ENCODE measurements at regions not wholly inside any gene's neighbourhood (a gene's known extent, or its start where the extent isn't known, plus 50 kb on each side); places are given as distances from the start of the nearest gene placed in this dataset.

GRCh38 chr15:81768773-81769172 lies 277.0 kb downstream of the MEX3B start:
- Histone ChIP-seq H3K9me3 (ENCODE audit: low read depth, low read length) (no peaks in the 10 kb centered on the region), H3K4me3 (no peak overlapping the region), H3K27ac (no peak overlapping the region), H3K9ac (ENCODE audit: insufficient read length) (no peak overlapping the region), H3K36me3 (ENCODE audit: insufficient read depth, low read length) (no peaks in the 10 kb centered on the region)
- TF ChIP-seq FOXP2 (optimal IDR thresholded peaks at IDR 0.05; ENCODE audit: control extremely low read depth, extremely low read length, insufficient read depth): no peak
- TF ChIP-seq POLR2AphosphoS5 (IDR thresholded peaks at IDR 0.05; ENCODE audit: borderline replicate concordance, low read depth, low read length): no peak
- TF ChIP-seq EZH2 (IDR thresholded peaks at IDR 0.05): no peak
- no peak for DNase-seq (ENCODE audit: low read depth, low spot score)

DNA sequence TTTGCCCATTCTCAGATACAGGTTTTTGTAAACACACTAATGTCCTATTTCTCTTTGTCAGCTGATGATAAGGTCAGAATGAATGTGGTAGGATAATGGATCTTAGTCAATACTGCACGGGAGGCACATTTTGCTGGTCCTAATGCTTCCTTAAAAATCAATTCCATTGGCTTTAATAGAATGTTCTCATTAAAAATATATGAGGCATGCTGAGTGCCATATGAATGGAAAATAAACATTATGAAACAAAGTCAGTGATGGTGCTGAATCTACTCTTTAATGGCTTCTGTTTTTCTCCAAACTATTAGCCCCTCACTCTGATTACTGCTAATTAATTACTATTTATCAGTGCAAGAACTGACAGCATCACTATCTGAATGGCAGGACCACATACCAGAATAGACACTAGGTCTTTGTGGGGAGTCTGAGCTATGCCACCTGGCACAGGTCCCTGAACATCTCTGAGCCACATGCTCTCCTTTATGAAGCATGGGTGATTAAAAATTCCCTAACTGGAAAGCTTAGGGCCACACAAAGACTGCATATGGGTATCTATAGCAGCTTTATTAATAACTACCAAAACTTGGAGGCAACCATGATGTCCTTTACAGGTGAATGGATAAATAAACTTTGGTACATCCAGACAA lies 278.9 kb downstream of the MEX3B start:
- Histone ChIP-seq H3K9ac (ENCODE audit: insufficient read length) (no peak overlapping the region), H3K4me3 (no peak overlapping the region), H3K27ac (no peak overlapping the region), H3K9me3 (ENCODE audit: low read depth, low read length) (no peaks in the 10 kb centered on the region), H3K36me3 (ENCODE audit: insufficient read depth, low read length) (no peaks in the 10 kb centered on the region)
- no peak for DNase-seq (ENCODE audit: low read depth, low spot score)
- no peak for TF ChIP-seq FOXP2 (optimal IDR thresholded peaks at IDR 0.05; ENCODE audit: control extremely low read depth, extremely low read length, insufficient read depth)
- no peak for TF ChIP-seq POLR2AphosphoS5 (IDR thresholded peaks at IDR 0.05; ENCODE audit: borderline replicate concordance, low read depth, low read length)
- no peak for TF ChIP-seq EZH2 (IDR thresholded peaks at IDR 0.05)

DNA sequence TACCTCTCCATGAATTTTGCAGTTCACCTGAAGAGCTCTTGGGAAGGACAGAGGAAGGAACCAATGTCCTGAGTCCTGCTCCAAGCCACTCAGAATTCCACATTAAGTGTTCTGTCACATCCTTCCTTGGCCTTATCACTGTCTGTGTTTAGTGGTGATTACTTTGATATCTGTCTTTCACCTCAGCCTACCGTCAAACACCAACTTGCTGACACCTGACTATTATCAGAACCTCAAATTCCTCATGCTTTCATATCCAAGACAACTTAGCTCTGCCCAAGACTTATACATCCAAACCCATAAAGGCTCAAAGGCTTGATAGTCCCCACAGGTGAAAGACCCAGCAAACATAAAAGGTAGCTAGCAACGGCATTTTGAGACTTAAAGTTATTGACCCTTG lies 280.0 kb downstream of the MEX3B start:
- TF ChIP-seq EZH2 (IDR thresholded peaks at IDR 0.05) (no peak), POLR2AphosphoS5 (IDR thresholded peaks at IDR 0.05; ENCODE audit: borderline replicate concordance, low read depth, low read length) (no peak), FOXP2 (optimal IDR thresholded peaks at IDR 0.05; ENCODE audit: control extremely low read depth, extremely low read length, insufficient read depth) (no peak)
- no peaks in the 10 kb centered on the region for H3K9me3 ChIP-seq (ENCODE audit: low read depth, low read length)
- no peak overlapping the region for H3K4me3 ChIP-seq
- H3K36me3 ChIP-seq (ENCODE audit: insufficient read depth, low read length): no peaks in the 10 kb centered on the region
- H3K27ac ChIP-seq: no peak overlapping the region
- no peak for DNase-seq (ENCODE audit: low read depth, low spot score)
- no peak overlapping the region for H3K9ac ChIP-seq (ENCODE audit: insufficient read length)

DNA sequence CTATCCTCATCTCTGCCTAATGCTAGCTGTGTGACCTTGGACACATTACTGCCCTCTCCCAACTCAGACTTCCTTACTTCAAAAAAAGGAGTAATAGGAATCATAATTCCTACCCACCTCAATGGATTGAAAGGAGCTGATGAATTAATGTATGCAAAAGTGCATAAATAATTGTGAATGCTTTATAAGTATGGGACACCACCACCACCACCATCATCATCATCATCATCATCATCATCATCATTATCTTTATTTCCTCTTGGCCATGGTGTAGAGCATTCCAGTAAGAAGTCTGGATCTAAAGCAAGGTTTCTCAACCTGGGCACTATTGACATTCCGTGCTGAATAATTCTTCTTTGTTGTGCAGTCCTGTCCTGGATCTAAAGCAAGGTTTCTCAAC lies 282.5 kb downstream of the MEX3B start:
- H3K36me3 ChIP-seq (ENCODE audit: insufficient read depth, low read length): no peaks in the 10 kb centered on the region
- H3K27ac ChIP-seq: no peak overlapping the region
- TF ChIP-seq POLR2AphosphoS5 (IDR thresholded peaks at IDR 0.05; ENCODE audit: borderline replicate concordance, low read depth, low read length) (no peak), FOXP2 (optimal IDR thresholded peaks at IDR 0.05; ENCODE audit: control extremely low read depth, extremely low read length, insufficient read depth) (no peak), EZH2 (IDR thresholded peaks at IDR 0.05) (no peak)
- no peaks in the 10 kb centered on the region for H3K9me3 ChIP-seq (ENCODE audit: low read depth, low read length)
- no peak overlapping the region for H3K4me3 ChIP-seq
- DNase-seq (ENCODE audit: low read depth, low spot score): no peak
- H3K9ac ChIP-seq (ENCODE audit: insufficient read length): no peak overlapping the region

- no peak overlapping the region for H3K4me3 ChIP-seq
- H3K27ac ChIP-seq: no peak overlapping the region
- H3K9ac ChIP-seq (ENCODE audit: insufficient read length): no peak overlapping the region
- no peaks in the 10 kb centered on the region for H3K9me3 ChIP-seq (ENCODE audit: low read depth, low read length)
- no peaks in the 10 kb centered on the region for H3K36me3 ChIP-seq (ENCODE audit: insufficient read depth, low read length)
- TF ChIP-seq POLR2AphosphoS5 (IDR thresholded peaks at IDR 0.05; ENCODE audit: borderline replicate concordance, low read depth, low read length) (no peak), FOXP2 (optimal IDR thresholded peaks at IDR 0.05; ENCODE audit: control extremely low read depth, extremely low read length, insufficient read depth) (no peak), EZH2 (IDR thresholded peaks at IDR 0.05) (no peak)
- no peak for DNase-seq (ENCODE audit: low read depth, low spot score)
These were observed 285.1 kb downstream of the MEX3B start for GRCh38 chr15:81760686-81761085.

GRCh38 chr15:81758818-81759284 lies 287.0 kb downstream of the MEX3B start:
- no peak for DNase-seq (ENCODE audit: low read depth, low spot score)
- H3K9ac ChIP-seq (ENCODE audit: insufficient read length): no peak overlapping the region

DNA sequence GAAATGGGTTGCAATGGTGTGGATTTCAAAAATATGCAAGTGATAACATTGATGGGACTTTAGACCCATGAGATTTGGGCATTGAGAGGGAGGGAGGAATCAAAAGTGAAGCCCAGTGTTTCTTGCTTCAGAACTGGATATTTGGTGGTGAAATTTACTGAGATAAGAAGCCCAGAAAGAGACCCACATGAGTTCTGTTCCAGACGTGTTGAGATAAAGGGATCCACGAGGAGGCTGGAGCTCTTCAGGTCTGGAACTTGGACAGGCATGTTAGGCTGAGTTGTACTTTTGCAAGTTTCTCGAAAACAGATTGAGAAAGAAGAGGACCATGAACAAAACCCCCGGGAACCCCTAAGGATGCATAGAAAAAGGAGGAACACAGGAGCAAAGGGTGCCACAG lies 290.2 kb downstream of the MEX3B start:
- Histone ChIP-seq H3K27ac (no peak overlapping the region), H3K36me3 (ENCODE audit: insufficient read depth, low read length) (no peaks in the 10 kb centered on the region), H3K9ac (ENCODE audit: insufficient read length) (no peak overlapping the region), H3K9me3 (ENCODE audit: low read depth, low read length) (no peaks in the 10 kb centered on the region), H3K4me3 (no peak overlapping the region)
- no peak for TF ChIP-seq EZH2 (IDR thresholded peaks at IDR 0.05)
- no peak for TF ChIP-seq FOXP2 (optimal IDR thresholded peaks at IDR 0.05; ENCODE audit: control extremely low read depth, extremely low read length, insufficient read depth)
- no peak for TF ChIP-seq POLR2AphosphoS5 (IDR thresholded peaks at IDR 0.05; ENCODE audit: borderline replicate concordance, low read depth, low read length)
- no peak for DNase-seq (ENCODE audit: low read depth, low spot score)

More at GRCh38 chr15:81758818-81759284, 287.0 kb downstream of the MEX3B start:
- no peak overlapping the region for H3K27ac ChIP-seq
- H3K4me3 ChIP-seq: no peak overlapping the region
- no peaks in the 10 kb centered on the region for H3K36me3 ChIP-seq (ENCODE audit: insufficient read depth, low read length)
- no peak for TF ChIP-seq EZH2 (IDR thresholded peaks at IDR 0.05)
- no peaks in the 10 kb centered on the region for H3K9me3 ChIP-seq (ENCODE audit: low read depth, low read length)

- H3K9ac ChIP-seq (ENCODE audit: insufficient read length): no peak overlapping the region
- no peak overlapping the region for H3K4me3 ChIP-seq
- no peak overlapping the region for H3K27ac ChIP-seq
- no peak for TF ChIP-seq POLR2AphosphoS5 (IDR thresholded peaks at IDR 0.05; ENCODE audit: borderline replicate concordance, low read depth, low read length)
- TF ChIP-seq EZH2 (IDR thresholded peaks at IDR 0.05): no peak
- TF ChIP-seq FOXP2 (optimal IDR thresholded peaks at IDR 0.05; ENCODE audit: control extremely low read depth, extremely low read length, insufficient read depth): no peak
- no peaks in the 10 kb centered on the region for H3K9me3 ChIP-seq (ENCODE audit: low read depth, low read length)
- no peak for DNase-seq (ENCODE audit: low read depth, low spot score)
- H3K36me3 ChIP-seq (ENCODE audit: insufficient read depth, low read length): no peaks in the 10 kb centered on the region
These were observed 291.7 kb downstream of the MEX3B start for GRCh38 chr15:81754078-81754477.

GRCh38 chr15:81752974-81753373 lies 292.8 kb downstream of the MEX3B start:
- Histone ChIP-seq H3K36me3 (ENCODE audit: insufficient read depth, low read length) (no peaks in the 10 kb centered on the region), H3K9me3 (ENCODE audit: low read depth, low read length) (no peaks in the 10 kb centered on the region), H3K27ac (peak overlapping the region; percentile 34; the same call in 1 of the 2 replicates), H3K9ac (ENCODE audit: insufficient read length) (no peak overlapping the region), H3K4me3 (peak overlapping the region; percentile 56)
- TF ChIP-seq FOXP2 (optimal IDR thresholded peaks at IDR 0.05; ENCODE audit: control extremely low read depth, extremely low read length, insufficient read depth) (no peak), EZH2 (IDR thresholded peaks at IDR 0.05) (no peak), POLR2AphosphoS5 (IDR thresholded peaks at IDR 0.05; ENCODE audit: borderline replicate concordance, low read depth, low read length) (no peak)
- DNase-seq (ENCODE audit: low read depth, low spot score): no peak

All from SK-N-MC (cell line).